GM19351 (cell line): ENCODE measurements at regions not wholly inside any gene's neighbourhood (a gene's known extent, or its start where the extent isn't known, plus 50 kb on each side); places are given as distances from the start of the nearest gene placed in this dataset.
"Not testable (repeated sequence)": the region's sequence is repeated elsewhere in the genome, so short reads cannot be mapped to it uniquely, and the experiment has no call there.

Experiments
- ATAC-seq: cut with Tn5 transposase; IDR thresholded peaks from one replicate; pipeline ENCODE4 v1.9.1; 2021; ENCODE audit warnings: mild to moderate bottlenecking, moderate library complexity; ENCODE audit not compliant: unreplicated experiment

- no peak for ATAC-seq
These were observed 650.2 kb downstream of the SUCLG1 start for GRCh38 chr2:83808878-83809277.

DNA sequence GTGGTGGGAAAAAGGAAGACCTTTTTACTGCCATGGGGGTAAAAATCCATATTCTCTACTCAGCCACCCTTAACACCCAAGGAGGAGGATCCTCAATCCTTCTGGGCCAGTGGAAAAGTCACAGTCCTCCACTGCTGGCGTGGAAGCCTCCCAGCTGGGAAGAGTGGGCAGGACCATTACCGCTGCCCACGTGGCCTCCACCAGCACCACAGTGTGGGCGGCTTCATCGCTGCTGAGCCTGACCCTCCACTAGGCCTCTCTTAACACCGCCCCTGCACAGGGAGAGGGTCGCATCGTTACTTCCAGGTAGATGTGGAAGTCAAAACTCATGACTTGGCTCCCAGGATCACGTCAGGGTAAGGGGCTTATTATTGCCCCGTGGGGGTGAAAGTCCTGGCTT lies 656.5 kb downstream of the SUCLG1 start:
- no peak for ATAC-seq

DNA sequence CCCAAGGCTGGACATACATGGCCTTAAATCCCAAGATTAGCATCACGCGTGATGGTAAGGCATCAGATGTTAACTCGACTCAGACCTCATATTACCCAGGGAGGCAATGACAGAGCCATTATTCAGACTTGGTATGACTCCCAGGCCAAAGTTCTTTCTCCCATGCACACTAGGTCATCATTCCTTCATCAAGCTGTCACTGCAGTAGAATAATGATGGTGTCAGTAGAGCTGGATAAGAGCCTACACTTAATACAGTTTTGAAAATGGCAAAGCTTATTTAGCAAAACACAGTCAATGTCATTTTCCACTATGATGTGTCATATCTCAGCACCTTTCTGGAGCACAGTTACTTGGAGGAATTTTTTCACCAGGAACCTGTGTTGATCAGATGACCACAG lies 663.3 kb downstream of the SUCLG1 start:
- no peak for ATAC-seq

GRCh38 chr2:83790467-83790866 lies 668.6 kb downstream of the SUCLG1 start:
- ATAC-seq, result not testable (repeated sequence)

DNA sequence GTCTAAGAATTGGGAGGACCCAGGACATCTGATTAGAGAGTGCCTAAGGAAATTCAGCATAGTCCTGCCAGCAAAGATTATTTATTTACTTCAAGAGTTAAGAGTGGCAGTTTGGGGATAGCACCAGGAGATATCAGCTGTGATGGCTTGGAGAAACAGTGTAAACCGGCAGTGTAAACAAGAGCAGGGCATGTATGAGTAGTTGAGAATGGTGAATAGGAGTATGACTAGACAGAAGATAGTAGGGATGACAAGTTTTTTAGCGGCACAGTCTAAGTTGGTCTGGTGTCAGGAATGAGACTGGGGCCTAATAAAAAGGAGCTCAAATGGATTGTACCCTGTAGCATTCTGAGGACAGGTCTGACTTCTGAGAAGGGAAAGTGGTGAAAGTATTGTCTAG lies 669.4 kb downstream of the SUCLG1 start:
- ATAC-seq, result not testable (repeated sequence)

DNA sequence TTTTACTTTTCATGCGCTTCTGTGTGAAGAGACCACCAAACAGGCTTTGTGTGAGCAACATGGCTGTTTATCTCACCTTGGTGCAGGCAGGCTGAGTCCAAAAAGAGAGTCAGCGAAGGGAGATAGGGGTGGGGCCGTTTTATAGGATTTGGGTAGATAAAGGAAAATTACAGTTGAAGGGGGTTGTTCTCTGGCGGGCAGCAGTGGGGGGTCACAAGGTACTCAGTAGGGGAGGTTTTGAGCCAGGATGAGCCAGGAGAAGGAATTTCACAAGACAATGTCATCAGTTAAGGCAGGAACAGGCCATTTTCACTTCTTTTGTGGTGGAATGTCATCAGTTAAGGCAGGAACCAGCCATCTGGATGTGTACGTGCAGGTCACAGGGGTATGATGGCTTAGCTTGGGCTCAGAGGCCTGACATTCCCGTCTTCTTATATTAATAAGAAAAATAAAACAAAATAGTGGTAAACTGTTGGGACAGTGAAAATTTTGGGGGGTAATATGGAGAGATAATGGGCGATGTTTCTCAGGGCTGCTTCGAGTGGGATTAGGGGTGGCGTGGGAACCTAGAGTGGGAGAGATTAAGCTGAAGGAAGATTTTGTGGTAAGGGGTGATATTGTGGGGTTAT lies 670.0 kb downstream of the SUCLG1 start:
- not testable (repeated sequence) for ATAC-seq

- ATAC-seq, result no peak
These were observed 671.9 kb downstream of the SUCLG1 start for GRCh38 chr2:83787189-83787588.

- ATAC-seq, result no peak
These were observed 672.9 kb downstream of the SUCLG1 start for GRCh38 chr2:83786140-83786539.

- ATAC-seq, result no peak
These were observed 674.1 kb downstream of the SUCLG1 start for GRCh38 chr2:83784947-83785346.

GRCh38 chr2:83784315-83784714 lies 674.8 kb downstream of the SUCLG1 start:
- ATAC-seq, result no peak

GRCh38 chr2:83782122-83782521 lies 677.0 kb downstream of the SUCLG1 start:
- ATAC-seq, result no peak

GRCh38 chr2:83764447-83765005 lies 694.6 kb downstream of the SUCLG1 start:
- no peak for ATAC-seq

DNA sequence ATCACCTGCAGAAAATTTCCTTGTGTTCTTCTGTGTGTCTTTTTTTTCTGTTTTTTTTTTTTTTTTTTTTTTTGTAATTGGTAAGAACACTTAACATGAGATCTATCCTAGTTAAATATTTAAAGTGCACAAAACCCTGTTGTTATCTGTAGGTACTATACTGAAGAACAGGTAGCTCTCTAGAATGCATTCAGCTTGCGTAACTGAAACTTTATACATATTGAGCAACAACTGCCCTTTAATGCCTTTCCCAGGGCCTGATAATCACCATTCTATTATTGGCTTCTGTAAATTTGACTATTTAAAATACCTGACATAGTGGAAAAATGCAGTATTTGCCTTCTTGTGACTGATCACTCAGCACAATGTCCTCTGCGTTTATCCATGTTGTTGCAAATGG lies 701.8 kb downstream of the SUCLG1 start:
- no peak for ATAC-seq

- ATAC-seq, result no peak
These were observed 702.9 kb downstream of the SUCLG1 start for GRCh38 chr2:83756219-83756618.

- ATAC-seq, result no peak
These were observed 711.9 kb downstream of the SUCLG1 start for GRCh38 chr2:83747141-83747540.

DNA sequence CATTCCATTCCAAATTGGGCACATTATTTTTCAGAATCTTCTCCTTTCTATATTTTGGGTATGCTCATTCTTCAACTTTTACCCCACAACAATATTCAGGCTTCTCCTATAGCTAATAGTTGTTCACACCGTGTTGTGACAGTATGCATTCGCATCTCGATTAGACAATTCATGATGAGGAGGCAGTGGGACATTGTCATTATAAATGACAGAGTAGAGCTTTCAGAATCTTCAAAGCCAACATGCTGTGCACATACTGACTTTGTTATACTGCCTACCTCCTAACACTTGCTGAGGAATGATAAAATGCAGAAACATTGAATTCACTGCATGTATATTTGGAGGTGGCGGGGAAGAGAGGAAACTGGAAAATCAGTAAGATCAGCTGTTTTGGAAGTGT lies 714.2 kb downstream of the SUCLG1 start:
- no peak for ATAC-seq

GRCh38 chr2:83742117-83742782 lies 716.8 kb downstream of the SUCLG1 start:
- no peak for ATAC-seq

DNA sequence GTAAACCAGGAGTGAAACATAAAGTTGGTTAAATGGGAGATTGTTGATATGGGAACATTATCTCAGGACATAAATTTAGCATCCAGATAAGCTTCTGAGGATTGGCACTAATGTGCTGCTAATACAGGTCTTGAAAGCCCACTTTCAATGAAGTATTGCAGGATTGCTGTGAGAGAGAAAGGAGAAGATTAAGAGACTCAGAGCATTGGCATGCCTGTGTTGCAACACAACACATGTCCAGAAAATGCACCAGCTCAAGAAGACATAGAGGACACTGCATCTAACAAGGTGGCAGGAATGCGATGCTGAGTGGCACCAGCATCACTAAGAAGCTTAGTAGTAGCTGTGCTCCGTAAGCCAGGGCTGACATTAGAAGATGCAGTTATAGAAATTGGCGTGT lies 728.9 kb downstream of the SUCLG1 start:
- ATAC-seq, result no peak

DNA sequence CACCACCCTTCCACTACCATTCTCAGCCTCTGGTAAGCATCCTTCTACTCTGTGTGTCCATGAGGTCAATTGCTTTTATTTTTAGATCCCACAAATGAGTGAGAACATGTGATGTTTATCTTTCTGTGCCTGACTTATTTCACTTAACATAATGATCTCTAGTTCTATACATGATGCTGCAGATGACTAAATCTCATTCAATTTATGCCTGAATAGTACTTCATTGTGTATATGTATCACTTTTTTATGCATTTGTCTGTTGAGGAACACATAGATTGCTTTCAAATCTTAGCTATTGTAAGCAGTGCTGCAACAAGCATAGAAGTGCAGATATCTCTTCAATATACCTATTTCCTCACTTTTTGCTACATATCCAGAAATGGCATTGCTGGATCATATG lies 733.3 kb downstream of the SUCLG1 start:
- no peak for ATAC-seq

DNA sequence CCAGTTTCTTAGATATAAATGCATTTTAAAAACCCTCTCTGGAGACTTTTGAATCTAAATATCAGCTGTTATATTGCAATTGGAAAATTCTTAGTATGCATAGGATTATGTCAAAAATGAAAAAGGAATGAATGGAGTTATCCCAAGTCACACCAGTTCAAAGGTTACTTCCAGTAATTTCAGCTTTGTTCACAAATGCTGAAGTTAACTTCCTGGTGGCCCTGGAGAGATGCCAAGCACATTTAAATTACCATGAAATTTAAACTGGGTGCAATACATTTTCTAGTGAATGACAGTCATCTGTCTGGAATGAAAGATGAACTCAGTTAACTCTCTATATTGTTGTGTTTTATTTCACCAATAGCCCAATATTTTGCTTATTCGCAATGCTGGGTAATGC lies 753.9 kb downstream of the SUCLG1 start:
- ATAC-seq, result no peak

- no peak for ATAC-seq
These were observed 755.5 kb downstream of the SUCLG1 start for GRCh38 chr2:83703598-83703997.

GRCh38 chr2:83696838-83697237 lies 762.2 kb downstream of the SUCLG1 start:
- no peak for ATAC-seq

GRCh38 chr2:83695530-83695929 lies 763.5 kb downstream of the SUCLG1 start:
- no peak for ATAC-seq
